ENCODE measurements at regions not wholly inside any gene's neighbourhood (a gene's known extent, or its start where the extent isn't known, plus 50 kb on each side); places are given as distances from the start of the nearest gene placed in this dataset.

DNA sequence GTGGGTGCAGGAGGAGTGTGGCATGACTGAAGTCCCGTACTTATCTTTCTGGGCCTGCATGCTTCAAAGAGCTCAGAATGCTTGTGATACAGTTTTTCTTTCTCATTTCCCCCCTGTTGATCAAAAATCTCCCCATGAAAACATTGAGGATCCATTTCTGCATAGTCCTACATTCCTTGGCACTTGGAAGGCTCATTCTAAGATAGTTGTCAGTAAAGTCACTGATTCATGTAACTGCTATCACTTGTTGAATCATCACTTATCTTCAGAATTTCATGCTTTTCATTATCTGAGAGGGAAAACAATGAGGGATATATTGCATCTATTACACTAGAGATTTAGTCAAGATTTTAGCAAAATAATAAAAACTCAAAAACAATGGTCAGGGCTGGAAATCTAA lies 1953.1 kb upstream of the CDH6 start:
- TF ChIP-seq, protein P1, sequence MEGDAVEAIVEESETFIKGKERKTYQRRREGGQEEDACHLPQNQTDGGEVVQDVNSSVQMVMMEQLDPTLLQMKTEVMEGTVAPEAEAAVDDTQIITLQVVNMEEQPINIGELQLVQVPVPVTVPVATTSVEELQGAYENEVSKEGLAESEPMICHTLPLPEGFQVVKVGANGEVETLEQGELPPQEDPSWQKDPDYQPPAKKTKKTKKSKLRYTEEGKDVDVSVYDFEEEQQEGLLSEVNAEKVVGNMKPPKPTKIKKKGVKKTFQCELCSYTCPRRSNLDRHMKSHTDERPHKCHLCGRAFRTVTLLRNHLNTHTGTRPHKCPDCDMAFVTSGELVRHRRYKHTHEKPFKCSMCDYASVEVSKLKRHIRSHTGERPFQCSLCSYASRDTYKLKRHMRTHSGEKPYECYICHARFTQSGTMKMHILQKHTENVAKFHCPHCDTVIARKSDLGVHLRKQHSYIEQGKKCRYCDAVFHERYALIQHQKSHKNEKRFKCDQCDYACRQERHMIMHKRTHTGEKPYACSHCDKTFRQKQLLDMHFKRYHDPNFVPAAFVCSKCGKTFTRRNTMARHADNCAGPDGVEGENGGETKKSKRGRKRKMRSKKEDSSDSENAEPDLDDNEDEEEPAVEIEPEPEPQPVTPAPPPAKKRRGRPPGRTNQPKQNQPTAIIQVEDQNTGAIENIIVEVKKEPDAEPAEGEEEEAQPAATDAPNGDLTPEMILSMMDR (IDR thresholded peaks at IDR 0.05; ENCODE audit: low read depth, low read length) = no peak
- H3K4me3 ChIP-seq (ENCODE audit: low read depth, low read length) = no peak overlapping the region

DNA sequence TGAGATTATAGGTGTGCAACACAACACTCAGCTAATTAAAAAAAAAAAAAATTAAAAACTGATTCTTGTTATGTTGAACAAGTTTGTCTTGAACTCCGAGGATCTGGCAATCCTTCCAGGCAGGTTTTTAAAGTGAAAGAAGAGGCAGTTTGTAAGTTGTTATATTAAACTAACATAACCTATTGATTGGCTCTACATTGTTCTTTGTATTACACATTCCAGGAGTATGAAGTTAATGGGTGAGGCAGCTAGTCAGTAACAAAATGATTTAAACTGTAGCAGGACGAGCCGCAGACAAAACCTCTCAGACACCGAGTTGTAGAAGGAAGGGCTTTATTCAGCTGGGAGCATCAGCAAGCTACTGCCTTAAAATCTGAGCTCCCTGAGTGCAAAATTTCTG lies 1953.9 kb upstream of the CDH6 start:
- TF ChIP-seq, protein P1 (IDR thresholded peaks at IDR 0.05; ENCODE audit: low read depth, low read length) = no peak
- H3K4me3 ChIP-seq (ENCODE audit: low read depth, low read length) = no peak overlapping the region

DNA sequence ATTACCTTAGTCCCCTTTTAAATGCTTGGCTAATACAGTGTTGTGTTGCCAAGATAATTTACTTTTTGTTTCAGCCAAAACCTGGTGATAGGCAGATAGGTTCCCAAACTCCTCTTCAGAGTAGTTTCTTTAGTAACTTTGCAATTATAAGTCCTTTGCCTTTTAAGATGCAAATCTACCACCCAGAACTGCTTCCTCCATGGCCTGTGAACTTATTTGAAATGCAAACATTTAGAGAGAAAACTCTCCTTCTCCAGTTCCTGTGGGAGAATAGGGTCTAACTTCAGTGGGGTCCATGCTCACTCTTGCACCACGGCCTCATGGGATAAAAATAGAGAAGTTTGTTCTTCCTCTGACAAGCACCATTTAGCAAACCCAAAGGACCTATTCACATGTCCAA lies 1955.4 kb upstream of the CDH6 start:
- TF ChIP-seq, protein P1 (IDR thresholded peaks at IDR 0.05; ENCODE audit: low read depth, low read length) = no peak
- no peak overlapping the region for H3K4me3 ChIP-seq (ENCODE audit: low read depth, low read length)

GRCh38 chr5:29231154-29231553 lies 1962.3 kb upstream of the CDH6 start:
- TF ChIP-seq, protein P1 (IDR thresholded peaks at IDR 0.05; ENCODE audit: low read depth, low read length) = no peak
- no peak overlapping the region for H3K4me3 ChIP-seq (ENCODE audit: low read depth, low read length)

- TF ChIP-seq, protein P1 (IDR thresholded peaks at IDR 0.05; ENCODE audit: low read depth, low read length) = no peak
- no peak overlapping the region for H3K4me3 ChIP-seq (ENCODE audit: low read depth, low read length)
Observed at GRCh38 chr5:29230591-29230990, 1962.9 kb upstream of the CDH6 start.

- TF ChIP-seq, protein P1 (IDR thresholded peaks at IDR 0.05; ENCODE audit: low read depth, low read length) = no peak
- H3K4me3 ChIP-seq (ENCODE audit: low read depth, low read length) = no peak overlapping the region
Observed at GRCh38 chr5:29229461-29229860, 1964.0 kb upstream of the CDH6 start.

GRCh38 chr5:29218138-29218537 lies 1975.3 kb upstream of the CDH6 start:
- TF ChIP-seq, protein P1 (IDR thresholded peaks at IDR 0.05; ENCODE audit: low read depth, low read length) = no peak
- no peak overlapping the region for H3K4me3 ChIP-seq (ENCODE audit: low read depth, low read length)

All from WI38 (cell line).